H1 (cell line): ENCODE measurements at regions not wholly inside any gene's neighbourhood (a gene's known extent, or its start where the extent isn't known, plus 50 kb on each side); places are given as distances from the start of the nearest gene placed in this dataset.

Experiments used
- BRCA1 ChIP-seq: IDR thresholded peaks from 2 replicates; pipeline ENCODE4 v1.6.1; 2012; ENCODE audit warnings: low read depth, low read length, improper control_type of control experiment
- CTCF ChIP-seq, 3 experiments: IDR thresholded peaks; 1 replicate in 2 of 3; 2 replicates in 1 of 3; pipeline versions ENCODE4 v1.5.1 to v1.6.1; 2011; ENCODE audit warnings: low read length in 3 of 3, mild to moderate bottlenecking in 3 of 3, inconsistent platforms in 2 of 3, low read depth in 1 of 3, moderate library complexity in 1 of 3; ENCODE audit not compliant: insufficient read depth in 1 of 3; ENCODE audit errors: control extremely low read depth in 1 of 3
- EZH2 ChIP-seq: fragments of 200-600 bp; sonication (generic); IDR thresholded peaks from 2 replicates; pipeline ENCODE4 v1.7.1; 2012; ENCODE audit warnings: low read depth, mild to moderate bottlenecking, moderate library complexity, low read length, inconsistent platforms; ENCODE audit not compliant: severe bottlenecking
- JUND ChIP-seq: IDR thresholded peaks from 2 replicates; pipeline ENCODE4 v1.6.1; 2011; ENCODE audit warnings: mild to moderate bottlenecking, improper control_type of control experiment, low read length
- POLR2AphosphoS5 ChIP-seq: IDR thresholded peaks from 2 replicates; pipeline ENCODE4 v1.6.1; 2011; ENCODE audit warnings: low read depth, low read length
- RAD21 ChIP-seq, 2 experiments: IDR thresholded peaks in 1 of 2; conservative IDR thresholded peaks in 1 of 2; 2 replicates each; pipeline ENCODE4 v1.6.1; 2011; ENCODE audit warnings: low read depth in 2 of 2, low read length in 2 of 2, improper control_type of control experiment in 1 of 2, inconsistent platforms in 1 of 2, mild to moderate bottlenecking in 1 of 2, moderate library complexity in 1 of 2
- RNF2 ChIP-seq: fragments of 200-900, 300-1000 bp; sonication (generic); IDR thresholded peaks from 2 replicates; pipeline ENCODE4 v1.7.1; 2016; ENCODE audit warnings: borderline replicate concordance, low read depth, mild to moderate bottlenecking, antibody characterized with exemption, low read length; ENCODE audit not compliant: poor library complexity, severe bottlenecking; ENCODE audit errors: missing control alignments
- SP1 ChIP-seq: IDR thresholded peaks from 2 replicates; pipeline ENCODE4 v1.6.1; 2011; ENCODE audit warnings: low read depth, low read length
- TAF1 ChIP-seq: IDR thresholded peaks from 2 replicates; pipeline ENCODE4 v1.6.1; 2011; ENCODE audit warnings: mild to moderate bottlenecking, low read depth, low read length

GRCh38 chr4:78684325-78685079 is 91.6 kb upstream of the BMP2K start:
- TF ChIP-seq TAF1 (no peak), SP1 (no peak), CTCF (IDR thresholded peaks at IDR 0.05; ENCODE audit: control extremely low read depth in 1 of 3, insufficient read depth in 1 of 3, low read depth in 1 of 3, low read length in 3 of 3) (no peak), POLR2AphosphoS5 (no peak), JUND (no peak), RNF2 (no peak), BRCA1 (no peak), EZH2 (no peak), RAD21 (IDR thresholded peaks at IDR 0.05 in 1 of 2, conservative IDR thresholded peaks at IDR 0.05 in 1 of 2; ENCODE audit: low read depth in 2 of 2, low read length in 2 of 2) (no peak)
